ENCODE measurements at regions not wholly inside any gene's neighbourhood (a gene's known extent, or its start where the extent isn't known, plus 50 kb on each side); places are given as distances from the start of the nearest gene placed in this dataset.

GRCh38 chr5:135240283-135240633 lies 158.8 kb downstream of the MACROH2A1 start:
- no peaks in the 10 kb centered on the region for H3K79me2 ChIP-seq (ENCODE audit: control insufficient read depth, insufficient read depth, low read length)
- ChIA-PET RAD21 (ENCODE audit: unreplicated experiment) (no interaction called here), CTCF (no interaction called here), SMC1A (ENCODE audit: uncharacterized antibody, unreplicated experiment) (interaction anchor here (0.7 kb wide), 1 partner anchor 924 kb away, joined by 3 read pairs; no protein-coding TSS in a partner anchor), POLR2A (no interaction called here)
- intact Hi-C loops (cut with micrococcal nuclease; ENCODE audit: unreplicated experiment) (no loop called here), in situ Hi-C loops (cut with MboI) (no loop called here)
- no peak overlapping the region for H3K4me2 ChIP-seq (ENCODE audit: control insufficient read depth, insufficient read depth)
- no peak overlapping the region for H3K4me3 ChIP-seq
- no peaks in the 10 kb centered on the region for H3K4me1 ChIP-seq (ENCODE audit: control insufficient read depth, insufficient read depth, low read length)
- H4K20me1 ChIP-seq (ENCODE audit: control insufficient read depth, insufficient read depth): no peaks in the 10 kb centered on the region
- H3K27me3 ChIP-seq (replicated peaks in 1 of 2; ENCODE audit: control insufficient read depth in 2 of 2, insufficient read depth in 2 of 2, low read length in 1 of 2): no peaks in the 10 kb centered on the region; a peak in 3 of 4 replicates
- BruUV-seq (replicated peaks): no TSS peak
- FAIRE-seq (no peak), DNase-seq (ENCODE audit: low read depth, low spot score) (no peak), ATAC-seq (no peak)
- no peaks in the 10 kb centered on the region for H3K9me3 ChIP-seq (replicated peaks; ENCODE audit: control insufficient read depth, insufficient read depth, low read length)
- no peak overlapping the region for H3K27ac ChIP-seq (ENCODE audit: control insufficient read depth, insufficient read depth)
- H2AFZ ChIP-seq (ENCODE audit: control insufficient read depth, low read depth, low read length): no peak overlapping the region
- TF ChIP-seq SIX5 (IDR thresholded peaks at IDR 0.05; ENCODE audit: low read depth, low read length, severe bottlenecking) (no peak), EP300 (IDR thresholded peaks at IDR 0.05; ENCODE audit: borderline replicate concordance in 1 of 2, control insufficient read depth in 1 of 2, low read depth in 2 of 2, low read length in 2 of 2) (no peak), CREM (IDR thresholded peaks at IDR 0.05; ENCODE audit: low read depth) (no peak), PBX3 (IDR thresholded peaks at IDR 0.05; ENCODE audit: insufficient replicate concordance, low read depth, low read length) (no peak)
- H3K9ac ChIP-seq (ENCODE audit: control insufficient read depth, insufficient read depth, low read length): no peak overlapping the region
- H3K36me3 ChIP-seq (ENCODE audit: control insufficient read depth in 2 of 2, insufficient read depth in 2 of 2, low read length in 1 of 2): no peaks in the 10 kb centered on the region
- WGBS (ENCODE audit: insufficient coverage, insufficient replicate concordance, low lambda C conversion rate, missing lambda C conversion rate): 5% methylated on average over 3 of the region's 3 CpGs

- no peaks in the 10 kb centered on the region for H3K4me1 ChIP-seq (ENCODE audit: control insufficient read depth, insufficient read depth, low read length)
- ChIA-PET POLR2A (no interaction called here), RAD21 (ENCODE audit: unreplicated experiment) (no interaction called here), CTCF (no interaction called here), SMC1A (ENCODE audit: uncharacterized antibody, unreplicated experiment) (interaction anchor here (0.7 kb wide), 1 partner anchor 924 kb away, joined by 3 read pairs; no protein-coding TSS in a partner anchor)
- H3K36me3 ChIP-seq (ENCODE audit: control insufficient read depth in 2 of 2, insufficient read depth in 2 of 2, low read length in 1 of 2): no peaks in the 10 kb centered on the region
- H3K4me3 ChIP-seq: no peak overlapping the region
- H3K27me3 ChIP-seq (replicated peaks in 1 of 2; ENCODE audit: control insufficient read depth in 2 of 2, insufficient read depth in 2 of 2, low read length in 1 of 2): no peaks in the 10 kb centered on the region; a peak in 3 of 4 replicates
- FAIRE-seq (no peak), DNase-seq (ENCODE audit: low read depth, low spot score) (no peak), ATAC-seq (no peak)
- no peaks in the 10 kb centered on the region for H3K9me3 ChIP-seq (replicated peaks; ENCODE audit: control insufficient read depth, insufficient read depth, low read length)
- H2AFZ ChIP-seq (ENCODE audit: control insufficient read depth, low read depth, low read length): no peak overlapping the region
- 26% methylated on average over 11 of the region's 11 CpGs for WGBS (ENCODE audit: insufficient coverage, insufficient replicate concordance, low lambda C conversion rate, missing lambda C conversion rate)
- in situ Hi-C loops (cut with MboI) (no loop called here), intact Hi-C loops (cut with micrococcal nuclease; ENCODE audit: unreplicated experiment) (no loop called here)
- no peak overlapping the region for H3K27ac ChIP-seq (ENCODE audit: control insufficient read depth, insufficient read depth)
- no peak overlapping the region for H3K9ac ChIP-seq (ENCODE audit: control insufficient read depth, insufficient read depth, low read length)
- no peaks in the 10 kb centered on the region for H4K20me1 ChIP-seq (ENCODE audit: control insufficient read depth, insufficient read depth)
- no peak overlapping the region for H3K4me2 ChIP-seq (ENCODE audit: control insufficient read depth, insufficient read depth)
- H3K79me2 ChIP-seq (ENCODE audit: control insufficient read depth, insufficient read depth, low read length): no peaks in the 10 kb centered on the region
- no TSS peak for BruUV-seq (replicated peaks)
- TF ChIP-seq ETV6 (conservative IDR thresholded peaks at IDR 0.05 in 1 of 2, IDR thresholded peaks at IDR 0.05 in 1 of 2; ENCODE audit: borderline replicate concordance in 1 of 2, low read depth in 1 of 2) (no peak), PRDM15 (CRISPR knock-in tag; IDR thresholded peaks at IDR 0.05) (no peak), SUPT20H (IDR thresholded peaks at IDR 0.05; ENCODE audit: borderline replicate concordance, control insufficient read depth, low read depth, low read length) (no peak), SUZ12 (IDR thresholded peaks at IDR 0.05; ENCODE audit: unreplicated experiment) (no peak), SREBF1 (IDR thresholded peaks at IDR 0.05; ENCODE audit: low read length) (no peak), ZNF217 (IDR thresholded peaks at IDR 0.05) (no peak), BRCA1 (IDR thresholded peaks at IDR 0.05; ENCODE audit: low read depth, low read length) (no peak), MYB (IDR thresholded peaks at IDR 0.05; ENCODE audit: borderline replicate concordance, low read depth, low read length) (no peak)
Observed at GRCh38 chr5:135239453-135240282, 159.4 kb downstream of the MACROH2A1 start.
